H1 (cell line): ENCODE measurements at regions not wholly inside any gene's neighbourhood (a gene's known extent, or its start where the extent isn't known, plus 50 kb on each side); places are given as distances from the start of the nearest gene placed in this dataset.
"Not testable (repeated sequence)": the region's sequence is repeated elsewhere in the genome, so short reads cannot be mapped to it uniquely, and the experiment has no call there.

Experiments
- CTCF ChIA-PET: fragments of 300-600 bp; sonication (Branson Sonifier 250); formaldehyde crosslinking; loops from one replicate; lab custom pipeline; 2021; ENCODE audit not compliant: partially characterized antibody; lab: Charles Lee
- POLR2A ChIA-PET: fragments of 300-600 bp; sonication (Branson Sonifier 250); formaldehyde crosslinking; loops from one replicate; lab custom pipeline; 2021; ENCODE audit warnings: inconsistent platforms; ENCODE audit not compliant: partially characterized antibody; lab: Charles Lee
- DNase-seq, 2 experiments: peaks; one replicate each; pipeline versions ENCODE4 v3.0.0 to v3.0.0-alpha.2; 2010 to 2022; ENCODE audit warnings: low spot score in 2 of 2, low read depth in 1 of 2, mixed read lengths in 1 of 2
- FAIRE-seq: peaks from 2 replicates; lab custom pipeline; 2011; peaks lifted over from hg19 to GRCh38; lab: Jason Lieb, UNC
- H2AFZ ChIP-seq: 2 replicates; pipeline ENCODE4 v1.8.1; 2012; ENCODE audit warnings: low read length, inconsistent platforms
- H2AK5ac ChIP-seq: 2 replicates; pipeline ENCODE4 v1.6.1; 2013; ENCODE audit warnings: low read depth, low read length
- H2BK120ac ChIP-seq: replicated peaks from 2 replicates; pipeline ENCODE3; 2013; ENCODE audit warnings: low read depth, low read length, inconsistent platforms
- H2BK12ac ChIP-seq: 2 replicates; pipeline ENCODE4 v1.6.1; 2013; ENCODE audit warnings: low read depth, low read length
- H2BK15ac ChIP-seq: 2 replicates; pipeline ENCODE4 v1.6.1; 2013; ENCODE audit warnings: low read length
- H2BK20ac ChIP-seq: 2 replicates; pipeline ENCODE4 v1.6.1; 2013; ENCODE audit warnings: low read length
- H2BK5ac ChIP-seq: 2 replicates; pipeline ENCODE4 v1.6.1; 2013; ENCODE audit warnings: low read depth, low read length
- H3K14ac ChIP-seq: 2 replicates; pipeline ENCODE4 v1.6.1; 2013; ENCODE audit warnings: inconsistent platforms; ENCODE audit not compliant: insufficient read length
- H3K18ac ChIP-seq: 2 replicates; pipeline ENCODE4 v1.6.1; 2013; ENCODE audit warnings: low read length; ENCODE audit errors: extremely low read depth
- H3K23ac ChIP-seq: 2 replicates; pipeline ENCODE4 v1.6.1; 2013; ENCODE audit warnings: inconsistent platforms; ENCODE audit not compliant: insufficient read length
- H3K23me2 ChIP-seq: 2 replicates; pipeline ENCODE4 v1.6.1; 2013; ENCODE audit warnings: low read depth, low read length
- H3K27ac ChIP-seq: 2 replicates; pipeline ENCODE4 v1.6.1; 2011; ENCODE audit warnings: low read depth, low read length, inconsistent platforms
- H3K27me3 ChIP-seq, 4 experiments: replicated peaks in 1 of 4; 1 replicate in 1 of 4; 2 replicates in 3 of 4; pipeline versions ENCODE4 v1.6.1 to v1.8.1; 2011 to 2013; ENCODE audit warnings: low read length in 3 of 4, mild to moderate bottlenecking in 3 of 4, inconsistent platforms in 2 of 4, mixed read lengths in 2 of 4, moderate library complexity in 1 of 4; ENCODE audit not compliant: control insufficient read depth in 3 of 4, insufficient read depth in 3 of 4; ENCODE audit errors: extremely low read depth in 1 of 4
- H3K36me3 ChIP-seq, 4 experiments: 2 replicates each; pipeline versions ENCODE4 v1.6.1 to v1.8.1; 2011 to 2013; ENCODE audit warnings: mild to moderate bottlenecking in 4 of 4, low read length in 3 of 4, moderate library complexity in 2 of 4, control low read depth in 1 of 4, inconsistent platforms in 1 of 4; ENCODE audit not compliant: insufficient read depth in 4 of 4, control insufficient read depth in 2 of 4
- H3K4ac ChIP-seq: replicated peaks from 2 replicates; pipeline ENCODE3; 2013; ENCODE audit warnings: low read length, low read depth, mixed read lengths, inconsistent platforms; ENCODE audit not compliant: insufficient read length
- H3K4me1 ChIP-seq, 4 experiments: replicated peaks in 1 of 4; 1 replicate in 1 of 4; 2 replicates in 3 of 4; pipeline versions ENCODE4 v1.6.1 to v1.8.1; 2011 to 2013; ENCODE audit warnings: low read length in 3 of 4, inconsistent platforms in 2 of 4, mixed read lengths in 1 of 4; ENCODE audit not compliant: insufficient read depth in 4 of 4, control insufficient read depth in 3 of 4
- H3K4me2 ChIP-seq, 2 experiments: 2 replicates each; pipeline versions ENCODE4 v1.6.1 to v1.8.1; 2011 to 2013; ENCODE audit warnings: low read depth in 2 of 2, low read length in 2 of 2, control low read depth in 1 of 2, inconsistent platforms in 1 of 2, mild to moderate bottlenecking in 1 of 2; ENCODE audit not compliant: insufficient read depth in 1 of 2
- H3K4me3 ChIP-seq, 4 experiments: fragments of 200-600, 300-600 bp in 1 of 4; sonication (generic), shearing (Covaris generic), sonication (Bioruptor Twin) in 1 of 4; 2 replicates each; pipeline versions ENCODE4 v1.5.1 to v1.8.1; 2011 to 2016; ENCODE audit warnings: low read length in 4 of 4, low read depth in 3 of 4, control low read depth in 2 of 4, inconsistent platforms in 2 of 4, mild to moderate bottlenecking in 2 of 4, mixed read lengths in 1 of 4, moderate library complexity in 1 of 4; ENCODE audit not compliant: insufficient read depth in 2 of 4; ENCODE audit errors: extremely low read depth in 1 of 4
- H3K56ac ChIP-seq: replicated peaks from 2 replicates; pipeline ENCODE3; 2013; ENCODE audit warnings: low read depth, mild to moderate bottlenecking, mixed read lengths, low read length, inconsistent platforms; ENCODE audit not compliant: insufficient read length
- H3K79me1 ChIP-seq: 2 replicates; pipeline ENCODE4 v1.6.1; 2013; ENCODE audit warnings: low read depth, low read length, control low read depth
- H3K79me2 ChIP-seq, 2 experiments: 2 replicates each; pipeline versions ENCODE4 v1.6.1 to v1.8.1; 2012 to 2013; ENCODE audit warnings: low read length in 2 of 2, mild to moderate bottlenecking in 2 of 2, inconsistent platforms in 1 of 2; ENCODE audit not compliant: insufficient read depth in 2 of 2, control insufficient read depth in 1 of 2
- H3K9ac ChIP-seq, 4 experiments: replicated peaks in 1 of 4; 1 replicate in 1 of 4; 2 replicates in 3 of 4; pipeline versions ENCODE4 v1.6.1 to v1.8.1; 2011 to 2013; ENCODE audit warnings: low read depth in 3 of 4, low read length in 3 of 4, control low read depth in 2 of 4, mild to moderate bottlenecking in 2 of 4, moderate library complexity in 2 of 4, inconsistent platforms in 1 of 4; ENCODE audit errors: extremely low read depth in 1 of 4
- H3K9me3 ChIP-seq, 2 experiments: 2 replicates each; pipeline versions ENCODE4 v1.6.1 to v1.8.1; 2012 to 2013; ENCODE audit warnings: mild to moderate bottlenecking in 2 of 2, moderate library complexity in 2 of 2, control low read depth in 1 of 2, inconsistent platforms in 1 of 2, low read depth in 1 of 2, low read length in 1 of 2, mixed read lengths in 1 of 2; ENCODE audit not compliant: insufficient read depth in 2 of 2
- H4K20me1 ChIP-seq, 2 experiments: replicated peaks in 1 of 2; 2 replicates each; pipeline versions ENCODE3 to v1.8.1; 2011 to 2013; ENCODE audit warnings: inconsistent platforms in 2 of 2, low read length in 2 of 2, mild to moderate bottlenecking in 1 of 2; ENCODE audit not compliant: insufficient read depth in 2 of 2, control insufficient read depth in 1 of 2
- H4K5ac ChIP-seq: 2 replicates; pipeline ENCODE4 v1.6.1; 2013; ENCODE audit warnings: low read length, low read depth, mixed read lengths, inconsistent platforms; ENCODE audit not compliant: insufficient read length
- H4K8ac ChIP-seq: 2 replicates; pipeline ENCODE4 v1.8.0; 2013; ENCODE audit warnings: mild to moderate bottlenecking, moderate library complexity, low read length, inconsistent platforms; ENCODE audit not compliant: insufficient read depth; ENCODE audit errors: extremely low read depth
- H4K91ac ChIP-seq: replicated peaks from 2 replicates; pipeline ENCODE3; 2013; ENCODE audit warnings: low read length, mixed read lengths, inconsistent platforms; ENCODE audit not compliant: insufficient read length

DNA sequence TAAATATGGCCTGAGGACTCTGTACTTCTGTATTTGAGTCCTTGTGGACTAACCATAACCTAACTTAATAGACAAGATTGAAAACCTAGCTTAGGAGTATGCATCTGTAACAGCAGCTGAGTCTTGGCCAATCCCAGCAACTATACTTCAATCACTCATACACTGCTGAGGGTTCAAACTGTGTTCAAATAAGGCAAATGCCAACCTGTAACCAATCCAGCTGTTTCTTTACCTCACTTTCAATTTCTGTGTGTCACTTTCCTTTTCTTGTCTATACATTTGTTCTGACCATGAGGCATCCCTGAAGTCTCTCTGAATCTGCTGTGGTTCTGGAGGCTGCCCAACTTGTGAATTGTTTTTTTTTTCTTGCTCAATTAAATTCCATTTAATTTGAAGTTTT is 57.9 kb upstream of the GOLGA8O start:
- H2BK12ac ChIP-seq, H3K4me3 ChIP-seq, CTCF ChIA-PET, FAIRE-seq, H4K91ac ChIP-seq, DNase-seq, H2BK120ac ChIP-seq, H3K27me3 ChIP-seq, H3K18ac ChIP-seq, H3K4ac ChIP-seq, H3K27ac ChIP-seq, H3K4me1 ChIP-seq, H3K4me2 ChIP-seq, H2AK5ac ChIP-seq, H3K9me3 ChIP-seq, H2BK15ac ChIP-seq, H3K79me2 ChIP-seq, POLR2A ChIA-PET, H3K14ac ChIP-seq, H3K23me2 ChIP-seq, H3K9ac ChIP-seq, H2AFZ ChIP-seq, H3K36me3 ChIP-seq, H4K5ac ChIP-seq, H2BK20ac ChIP-seq, H4K20me1 ChIP-seq, H3K79me1 ChIP-seq, H3K23ac ChIP-seq, H3K56ac ChIP-seq, H4K8ac ChIP-seq, H2BK5ac ChIP-seq: not testable (repeated sequence)

GRCh38 chr15:32510027-32510426 is 54.6 kb upstream of the GOLGA8O start:
- not testable (repeated sequence) for H2BK20ac ChIP-seq

More at GRCh38 chr15:32510027-32510426, 54.6 kb upstream of the GOLGA8O start:
- H3K23me2 ChIP-seq, H3K9me3 ChIP-seq, H3K27ac ChIP-seq, H3K36me3 ChIP-seq, CTCF ChIA-PET, H3K23ac ChIP-seq, H3K18ac ChIP-seq, H3K27me3 ChIP-seq, H2AFZ ChIP-seq, H2BK120ac ChIP-seq, H4K8ac ChIP-seq, H2BK5ac ChIP-seq, H4K20me1 ChIP-seq, H3K4me1 ChIP-seq, FAIRE-seq, DNase-seq, H2BK12ac ChIP-seq, H2AK5ac ChIP-seq, H3K79me1 ChIP-seq, H2BK15ac ChIP-seq, H3K56ac ChIP-seq, H3K4me2 ChIP-seq, H3K14ac ChIP-seq, H4K5ac ChIP-seq, H4K91ac ChIP-seq, H3K9ac ChIP-seq, H3K4ac ChIP-seq, POLR2A ChIA-PET, H3K4me3 ChIP-seq, H3K79me2 ChIP-seq: not testable (repeated sequence)
